Endothelial cell of umbilical vein (primary cell): ENCODE measurements at regions not wholly inside any gene's neighbourhood (a gene's known extent, or its start where the extent isn't known, plus 50 kb on each side); places are given as distances from the start of the nearest gene placed in this dataset.

ENCODE experiments used
- BruUV-seq: library from RNA; stranded (reverse); fragments of 400-500 nt; replicated peaks from 2 replicates; lab custom pipeline; 2021; lab: Mats Ljungman, UMichigan
- CTCF ChIA-PET: fragments of 300-600, 350-600 bp; sonication (Branson Sonifier 250); formaldehyde crosslinking; loops from one replicate; lab custom pipeline; 2021; ENCODE audit warnings: antibody characterized with exemption, inconsistent platforms; lab: Charles Lee
- POLR2A ChIA-PET: fragments of 300-600, 350-600 bp; sonication (Branson Sonifier 250); formaldehyde crosslinking; loops from one replicate; lab custom pipeline; 2021; ENCODE audit warnings: antibody characterized with exemption, inconsistent platforms; lab: Charles Lee
- DNase-seq: peaks from one replicate; pipeline ENCODE4 v3.0.0-alpha.2; 2011; ENCODE audit warnings: low read depth, low spot score
- FAIRE-seq: peaks from 2 replicates; lab custom pipeline; 2011; peaks lifted over from hg19 to GRCh38; lab: Jason Lieb, UNC
- H2AFZ ChIP-seq: 2 replicates; pipeline ENCODE4 v1.6.0; 2012; ENCODE audit warnings: low read depth, low read length, control low read depth, inconsistent platforms
- H3K27ac ChIP-seq: 2 replicates; pipeline ENCODE4 v1.5.1; 2011; ENCODE audit warnings: low read depth, mild to moderate bottlenecking, control low read depth, low read length, moderate library complexity; ENCODE audit not compliant: insufficient read depth
- H3K27me3 ChIP-seq, 2 experiments: 2 replicates each; pipeline versions ENCODE4 v1.6.0 to v1.6.1; 2011; ENCODE audit warnings: low read length in 2 of 2, mixed read lengths in 1 of 2; ENCODE audit not compliant: control insufficient read depth in 2 of 2, insufficient read depth in 2 of 2
- H3K36me3 ChIP-seq, 2 experiments: 2 replicates in 1 of 2; 3 replicates in 1 of 2; pipeline ENCODE4 v1.5.1; 2011; ENCODE audit warnings: low read length in 2 of 2, mild to moderate bottlenecking in 1 of 2, moderate library complexity in 1 of 2; ENCODE audit not compliant: control insufficient read depth in 2 of 2, insufficient read depth in 2 of 2; ENCODE audit errors: extremely low read depth in 1 of 2
- H3K4me1 ChIP-seq: 3 replicates; pipeline ENCODE4 v1.5.1; 2011; ENCODE audit warnings: mild to moderate bottlenecking, low read length; ENCODE audit not compliant: control insufficient read depth, insufficient read depth; ENCODE audit errors: extremely low read depth
- H3K4me2 ChIP-seq: 2 replicates; pipeline ENCODE4 v1.6.1; 2011; ENCODE audit warnings: low read length, control low read depth, mixed read lengths; ENCODE audit not compliant: insufficient read depth
- H3K4me3 ChIP-seq, 3 experiments: fragments of 200-600 bp in 1 of 3; sonication (generic), shearing (Covaris generic) in 1 of 3; replicated peaks in 1 of 3; 2 replicates each; pipeline ENCODE4 v1.5.1; 2011 to 2016; ENCODE audit warnings: control low read depth in 3 of 3, low read length in 3 of 3, mild to moderate bottlenecking in 2 of 3, inconsistent platforms in 1 of 3, low read depth in 1 of 3, moderate library complexity in 1 of 3; ENCODE audit not compliant: insufficient read depth in 1 of 3
- H3K79me2 ChIP-seq: 2 replicates; pipeline ENCODE4 v1.6.0; 2012; ENCODE audit warnings: low read length, inconsistent platforms; ENCODE audit not compliant: control insufficient read depth, insufficient read depth
- H3K9ac ChIP-seq: replicated peaks from 2 replicates; pipeline ENCODE3; 2011; ENCODE audit warnings: low read length, control low read depth; ENCODE audit not compliant: insufficient read depth; ENCODE audit errors: extremely low read depth
- H3K9me1 ChIP-seq: replicated peaks from 3 replicates; pipeline ENCODE4 v1.6.0; 2011; ENCODE audit warnings: mild to moderate bottlenecking, low read length; ENCODE audit not compliant: control insufficient read depth, insufficient read depth; ENCODE audit errors: extremely low read depth
- H3K9me3 ChIP-seq: replicated peaks from 2 replicates; pipeline ENCODE4 v1.5.1; 2012; ENCODE audit warnings: low read length, inconsistent platforms; ENCODE audit not compliant: control insufficient read depth, insufficient read depth
- H4K20me1 ChIP-seq: replicated peaks from 2 replicates; pipeline ENCODE3; 2011; ENCODE audit warnings: mild to moderate bottlenecking, low read length; ENCODE audit not compliant: control insufficient read depth, insufficient read depth; ENCODE audit errors: extremely low read depth
- EZH2 ChIP-seq: IDR thresholded peaks from 2 replicates; pipeline ENCODE4 v1.6.1; 2012; ENCODE audit warnings: borderline replicate concordance, low read depth, mild to moderate bottlenecking, moderate library complexity, low read length, inconsistent platforms; ENCODE audit not compliant: severe bottlenecking
- FOS ChIP-seq: IDR thresholded peaks from 2 replicates; pipeline ENCODE4 v1.6.1; 2011; ENCODE audit warnings: mild to moderate bottlenecking, low read length, moderate library complexity, borderline replicate concordance; ENCODE audit not compliant: insufficient read depth
- GATA2 ChIP-seq: IDR thresholded peaks from 2 replicates; pipeline ENCODE4 v1.7.0; 2011; ENCODE audit warnings: low read depth, mild to moderate bottlenecking, moderate library complexity, mixed read lengths, low read length; ENCODE audit not compliant: insufficient read length, insufficient read depth
- JUN ChIP-seq: IDR thresholded peaks from 2 replicates; pipeline ENCODE4 v1.6.1; 2011; ENCODE audit warnings: borderline replicate concordance, low read depth; ENCODE audit not compliant: insufficient read length, insufficient read depth
- MYC ChIP-seq: IDR thresholded peaks from one replicate; pipeline ENCODE4 v1.6.1; 2011; ENCODE audit warnings: mild to moderate bottlenecking, low read depth, low read length
- POLR2A ChIP-seq: IDR thresholded peaks from 2 replicates; pipeline ENCODE4 v1.6.1; 2012; ENCODE audit warnings: low read depth, mild to moderate bottlenecking, control low read depth, low read length
- POLR2AphosphoS5 ChIP-seq: IDR thresholded peaks from 2 replicates; pipeline ENCODE4 v1.6.1; 2012; ENCODE audit warnings: low read depth, mild to moderate bottlenecking, control low read depth, low read length, moderate library complexity; ENCODE audit not compliant: insufficient read depth
- dilution Hi-C: fragments of 300-500 bp; cut with MboI; formaldehyde crosslinking; loops from one replicate; pipeline ENCODE4 v1.15.0; 2019; ENCODE audit warnings: low sequenced_read_pairs; ENCODE audit not compliant: extremely low pct_ligation_motif_present
- intact Hi-C: fragments of 100-400 bp; cut with micrococcal nuclease; formaldehyde crosslinking; loops from one replicate; pipeline ENCODE4 v1.10.0; 2022
- TF ChIP-seq, protein P1 (sequence below), 2 donors: IDR thresholded peaks; 1 replicate in 1 of 2; 2 replicates in 1 of 2; pipeline ENCODE4 v1.5.1; 2011; ENCODE audit warnings: low read length in 2 of 2, mild to moderate bottlenecking in 2 of 2, moderate library complexity in 2 of 2, control low read depth in 1 of 2, inconsistent platforms in 1 of 2, low read depth in 1 of 2; ENCODE audit not compliant: insufficient read depth in 1 of 2; ENCODE audit errors: extremely low read depth in 1 of 2
- TF ChIP-seq, protein P2 (sequence below): IDR thresholded peaks from 2 replicates; pipeline ENCODE4 v1.6.1; 2011; ENCODE audit not compliant: insufficient read depth, insufficient read length

DNA sequence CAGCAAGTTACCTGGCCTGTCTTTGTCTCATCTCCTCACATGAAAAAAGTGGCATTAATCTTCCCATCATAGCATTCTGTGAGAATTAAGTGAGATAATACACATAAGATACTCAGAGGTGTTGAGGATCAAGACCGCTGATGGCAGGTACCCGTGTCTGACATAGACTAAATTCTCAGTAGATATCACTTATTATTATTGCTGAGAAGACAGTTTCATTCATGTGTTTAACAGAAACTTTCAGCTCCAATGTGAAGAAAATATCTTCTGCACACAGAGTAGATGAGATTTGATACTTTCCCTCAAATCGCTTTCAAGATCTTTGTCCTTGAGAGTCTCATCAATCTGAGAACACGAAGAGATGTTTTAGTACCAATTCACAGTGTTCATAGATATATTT is 809.4 kb downstream of the TSN start:
- no peak overlapping the region for H3K4me2 ChIP-seq
- TF ChIP-seq POLR2AphosphoS5: no peak
- TF ChIP-seq POLR2A: no peak
- intact Hi-C loops: no loop called here
- no peaks in the 10 kb centered on the region for H3K4me1 ChIP-seq
- no peaks in the 10 kb centered on the region for H3K36me3 ChIP-seq
- no peaks in the 10 kb centered on the region for H3K27me3 ChIP-seq
- H3K4me3 ChIP-seq: no peak overlapping the region
- no TSS peak for BruUV-seq
- dilution Hi-C loops: no loop called here
- no peak overlapping the region for H3K9ac ChIP-seq
- H4K20me1 ChIP-seq: no peaks in the 10 kb centered on the region
- ChIA-PET CTCF (no interaction called here), POLR2A (no interaction called here)
- FAIRE-seq: no peak
- H3K79me2 ChIP-seq: no peaks in the 10 kb centered on the region
- no peak overlapping the region for H2AFZ ChIP-seq
- H3K9me3 ChIP-seq: peaks cover 4% of the 10 kb centered on the region
- no peak overlapping the region for H3K27ac ChIP-seq
- no peaks in the 10 kb centered on the region for H3K9me1 ChIP-seq
- DNase-seq: no peak

DNA sequence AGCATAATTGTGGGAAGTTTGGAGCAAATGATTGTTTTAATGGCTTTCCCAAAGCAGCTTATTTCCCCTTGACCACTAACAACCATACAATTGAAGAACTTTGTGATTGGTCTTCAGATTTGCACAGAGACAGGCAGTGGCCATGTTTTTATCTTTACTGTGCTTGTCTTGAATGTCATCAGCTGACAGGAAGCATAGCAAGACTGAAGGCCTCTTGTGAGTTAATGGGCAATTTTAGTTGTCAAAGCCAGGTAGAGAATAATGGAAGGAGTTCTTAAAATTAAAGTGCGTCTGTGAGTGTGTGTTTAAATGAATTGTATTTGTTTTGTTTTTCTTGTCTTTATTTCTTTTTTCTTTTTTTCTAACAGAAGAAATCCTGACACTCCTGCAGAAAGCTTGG is 809.9 kb downstream of the TSN start:
- Histone ChIP-seq H3K79me2 (no peaks in the 10 kb centered on the region), H4K20me1 (no peaks in the 10 kb centered on the region), H3K27me3 (no peaks in the 10 kb centered on the region), H3K4me3 (no peak overlapping the region), H3K9ac (no peak overlapping the region), H3K4me1 (no peaks in the 10 kb centered on the region), H3K4me2 (no peak overlapping the region), H3K36me3 (no peaks in the 10 kb centered on the region), H3K9me1 (no peaks in the 10 kb centered on the region), H2AFZ (no peak overlapping the region), H3K9me3 (peaks cover 4% of the 10 kb centered on the region), H3K27ac (no peak overlapping the region)
- DNase-seq (no peak), FAIRE-seq (no peak)
- no TSS peak for BruUV-seq
- intact Hi-C loops: no loop called here
- dilution Hi-C loops: no loop called here
- ChIA-PET POLR2A (no interaction called here), CTCF (no interaction called here)
- TF ChIP-seq FOS: no peak
- no peak for TF ChIP-seq POLR2AphosphoS5
- no peak for TF ChIP-seq POLR2A
- no peak for TF ChIP-seq MYC
- TF ChIP-seq, protein P1, sequence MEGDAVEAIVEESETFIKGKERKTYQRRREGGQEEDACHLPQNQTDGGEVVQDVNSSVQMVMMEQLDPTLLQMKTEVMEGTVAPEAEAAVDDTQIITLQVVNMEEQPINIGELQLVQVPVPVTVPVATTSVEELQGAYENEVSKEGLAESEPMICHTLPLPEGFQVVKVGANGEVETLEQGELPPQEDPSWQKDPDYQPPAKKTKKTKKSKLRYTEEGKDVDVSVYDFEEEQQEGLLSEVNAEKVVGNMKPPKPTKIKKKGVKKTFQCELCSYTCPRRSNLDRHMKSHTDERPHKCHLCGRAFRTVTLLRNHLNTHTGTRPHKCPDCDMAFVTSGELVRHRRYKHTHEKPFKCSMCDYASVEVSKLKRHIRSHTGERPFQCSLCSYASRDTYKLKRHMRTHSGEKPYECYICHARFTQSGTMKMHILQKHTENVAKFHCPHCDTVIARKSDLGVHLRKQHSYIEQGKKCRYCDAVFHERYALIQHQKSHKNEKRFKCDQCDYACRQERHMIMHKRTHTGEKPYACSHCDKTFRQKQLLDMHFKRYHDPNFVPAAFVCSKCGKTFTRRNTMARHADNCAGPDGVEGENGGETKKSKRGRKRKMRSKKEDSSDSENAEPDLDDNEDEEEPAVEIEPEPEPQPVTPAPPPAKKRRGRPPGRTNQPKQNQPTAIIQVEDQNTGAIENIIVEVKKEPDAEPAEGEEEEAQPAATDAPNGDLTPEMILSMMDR (IDR thresholded peaks at IDR 0.05; ENCODE audit: extremely low read depth in 1 of 2, insufficient read depth in 1 of 2, low read depth in 1 of 2, low read length in 2 of 2): no peak
- TF ChIP-seq GATA2: no peak
- no peak for TF ChIP-seq JUN
- no peak for TF ChIP-seq EZH2
- TF ChIP-seq, protein P2, sequence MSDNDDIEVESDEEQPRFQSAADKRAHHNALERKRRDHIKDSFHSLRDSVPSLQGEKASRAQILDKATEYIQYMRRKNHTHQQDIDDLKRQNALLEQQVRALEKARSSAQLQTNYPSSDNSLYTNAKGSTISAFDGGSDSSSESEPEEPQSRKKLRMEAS: no peak
